Epithelial cell of proximal tubule (primary cell): ENCODE measurements at regions not wholly inside any gene's neighbourhood (a gene's known extent, or its start where the extent isn't known, plus 50 kb on each side); places are given as distances from the start of the nearest gene placed in this dataset.

Source experiments
- DNase-seq: peaks from one replicate; pipeline ENCODE4 v3.0.0-alpha.2; 2011; ENCODE audit warnings: low read depth
- H3K4me3 ChIP-seq: 2 replicates; pipeline ENCODE4 v1.5.1; 2011; ENCODE audit warnings: low read depth, mild to moderate bottlenecking, low read length
- CTCF ChIP-seq: conservative IDR thresholded peaks from 2 replicates; pipeline ENCODE4 v1.5.1; 2012; ENCODE audit warnings: low read depth, mild to moderate bottlenecking, low read length

DNA sequence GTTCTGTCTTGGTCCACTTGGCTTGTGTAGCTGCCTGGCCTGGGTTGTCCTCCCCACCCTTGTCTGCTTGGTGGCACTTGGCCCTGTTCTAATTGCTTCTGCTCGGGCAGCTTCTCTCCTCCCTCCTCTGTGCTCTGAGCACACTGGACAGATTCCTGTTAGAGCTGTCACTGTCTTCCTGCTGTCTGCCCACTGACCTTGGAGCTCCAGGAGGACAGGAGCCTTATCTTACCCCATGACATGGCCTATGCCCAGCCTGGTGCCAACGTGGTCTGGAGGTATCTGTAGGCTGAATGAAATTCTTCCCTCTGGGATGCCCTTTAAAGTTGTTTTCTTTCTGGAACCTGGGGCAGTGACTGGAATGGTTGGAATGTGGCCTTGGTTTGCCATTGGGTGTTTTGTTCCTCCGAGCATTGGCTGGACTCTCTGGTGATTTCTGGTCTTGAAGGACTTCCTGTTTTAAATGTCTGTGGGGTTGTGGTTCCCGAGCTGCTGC, 94.1 kb downstream of the FAM43A start:
- TF ChIP-seq CTCF, result no peak
- no peak overlapping the region for H3K4me3 ChIP-seq
- DNase-seq, result peak; percentile 19

DNA sequence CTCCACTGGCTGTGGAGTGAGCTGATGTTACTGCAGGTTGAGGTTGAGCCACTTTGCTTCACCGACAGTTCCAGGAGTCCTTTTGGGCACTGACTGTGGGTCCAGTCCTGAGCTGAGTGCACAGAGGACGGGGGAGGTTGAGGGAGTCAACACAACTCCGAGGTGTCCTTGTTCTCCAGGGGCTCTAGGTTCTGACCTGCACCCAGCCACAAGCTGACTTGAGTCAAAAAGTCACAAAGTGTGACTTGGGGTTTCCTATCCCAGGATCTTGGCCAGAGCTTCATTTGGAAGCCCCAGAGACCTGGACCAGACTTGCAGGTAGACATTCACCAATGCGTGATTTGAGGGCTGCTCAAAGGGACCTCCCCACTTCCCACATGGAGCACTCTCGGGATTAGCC, 95.0 kb downstream of the FAM43A start:
- no peak for TF ChIP-seq CTCF
- no peak overlapping the region for H3K4me3 ChIP-seq
- DNase-seq, result no peak

- DNase-seq, result no peak
- no peak overlapping the region for H3K4me3 ChIP-seq
- TF ChIP-seq CTCF, result no peak
These were observed 95.9 kb downstream of the FAM43A start for GRCh38 chr3:194781617-194782016.

DNA sequence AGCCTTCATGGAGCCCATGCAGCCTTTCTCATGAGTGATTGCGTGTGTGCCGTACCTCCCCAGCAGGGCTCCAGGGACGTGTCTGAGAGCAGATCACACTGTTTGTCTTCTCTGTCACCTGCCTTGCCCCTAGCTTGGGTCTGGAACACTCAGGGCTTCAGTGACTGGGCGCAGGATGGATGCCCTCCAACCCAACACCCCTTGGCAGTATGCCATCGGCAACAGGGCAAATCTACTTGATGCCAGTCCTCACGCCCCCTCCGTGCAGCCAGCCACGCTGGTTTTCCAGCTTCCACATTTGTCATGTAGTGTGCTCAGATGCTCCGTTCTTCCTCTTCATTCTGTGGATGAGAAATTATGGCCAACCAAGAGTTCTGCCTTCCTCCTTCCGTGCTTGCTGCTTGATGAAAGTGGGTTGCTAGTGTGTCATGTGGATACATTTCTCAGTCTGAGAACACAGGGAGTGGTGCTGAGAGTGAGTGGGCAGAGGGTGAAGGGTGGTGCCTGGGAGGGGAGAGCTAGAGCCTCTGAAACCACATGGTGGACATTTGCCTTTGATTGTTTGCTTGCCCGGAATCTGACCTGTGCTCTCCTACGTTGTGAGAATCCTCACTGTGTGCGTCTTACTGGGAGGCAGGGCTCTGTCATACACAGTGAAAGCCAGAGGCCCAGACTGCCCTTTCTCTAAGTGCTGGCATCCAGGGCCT, 97.2 kb downstream of the FAM43A start:
- no peak for TF ChIP-seq CTCF
- no peak for DNase-seq
- H3K4me3 ChIP-seq, result no peak overlapping the region

- DNase-seq, result no peak
- H3K4me3 ChIP-seq, result no peak overlapping the region
- TF ChIP-seq CTCF, result no peak
These were observed 98.7 kb downstream of the FAM43A start for GRCh38 chr3:194784361-194784760.

DNA sequence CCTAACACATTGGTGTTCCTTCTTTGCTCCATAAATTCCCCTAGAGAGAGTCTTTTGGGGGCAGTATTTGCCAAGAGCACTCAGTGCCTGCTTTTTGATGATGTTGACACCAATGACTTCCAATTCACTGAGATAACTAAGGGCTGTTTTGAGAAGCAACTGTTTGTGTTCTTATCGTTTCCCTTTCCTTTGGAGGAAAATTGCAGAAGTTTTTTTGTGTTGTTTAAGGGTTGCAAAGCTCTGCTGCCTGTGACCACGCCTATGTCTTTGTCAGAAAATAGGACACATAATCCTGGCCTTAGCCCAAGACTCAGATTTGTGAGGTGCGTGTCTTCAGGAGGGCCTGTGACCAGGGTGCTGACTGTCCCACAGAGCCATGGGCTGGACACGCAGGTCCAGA, 99.6 kb downstream of the FAM43A start:
- no peak overlapping the region for H3K4me3 ChIP-seq
- TF ChIP-seq CTCF, result no peak
- DNase-seq, result no peak

DNA sequence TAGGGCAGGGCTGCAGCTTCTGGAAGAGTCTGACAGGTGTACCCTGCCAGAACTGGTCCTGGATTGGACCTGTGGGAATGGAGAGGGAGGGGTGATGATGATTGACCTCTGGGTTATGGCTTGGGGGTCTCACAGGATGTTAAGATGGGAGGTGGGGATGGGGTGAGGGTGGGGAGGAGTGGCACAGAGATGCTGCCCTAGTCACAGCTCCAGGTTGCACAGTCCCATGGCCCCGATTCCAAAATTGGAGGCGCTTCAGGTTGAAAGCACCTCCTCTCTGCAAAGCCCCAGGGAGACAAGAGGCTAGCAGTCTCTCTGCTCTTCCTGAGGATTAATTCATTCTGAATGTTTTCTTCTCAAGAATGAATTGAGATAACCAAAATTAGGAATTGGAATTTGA, 101.4 kb downstream of the FAM43A start:
- H3K4me3 ChIP-seq, result no peak overlapping the region
- TF ChIP-seq CTCF, result no peak

More for the DNA sequence above, 101.4 kb downstream of the FAM43A start:
- no peak for DNase-seq
